ENCODE measurements at regions not wholly inside any gene's neighbourhood (a gene's known extent, or its start where the extent isn't known, plus 50 kb on each side); places are given as distances from the start of the nearest gene placed in this dataset.

- H3K9ac ChIP-seq (ENCODE audit: insufficient read depth, low read length) = no peak overlapping the region
- TF ChIP-seq CTCF (conservative IDR thresholded peaks at IDR 0.05 in 1 of 2, IDR thresholded peaks at IDR 0.05 in 1 of 2; ENCODE audit: low read depth in 1 of 2, low read length in 2 of 2) = no peak
- H2AFZ ChIP-seq (ENCODE audit: low read length) = no peak overlapping the region
- H3K27ac ChIP-seq (ENCODE audit: insufficient read depth, low read length) = no peak overlapping the region
- H3K36me3 ChIP-seq (ENCODE audit: control insufficient read depth, insufficient read depth, low read length) = no peaks in the 10 kb centered on the region
- H3K79me2 ChIP-seq (ENCODE audit: control insufficient read depth, insufficient read depth, low read length) = no peaks in the 10 kb centered on the region
- no peak overlapping the region for H3K4me3 ChIP-seq (replicated peaks in 1 of 4; ENCODE audit: control extremely low read depth in 1 of 4, insufficient read depth in 1 of 4, low read depth in 3 of 4, low read length in 4 of 4)
- H3K4me1 ChIP-seq (ENCODE audit: control insufficient read depth, extremely low read depth, insufficient read depth, low read length) = no peaks in the 10 kb centered on the region
- no peaks in the 10 kb centered on the region for H3K27me3 ChIP-seq (ENCODE audit: control insufficient read depth, insufficient read depth, low read length)
- H3K9me3 ChIP-seq (ENCODE audit: control insufficient read depth, insufficient read depth, low read depth, low read length) = no peaks in the 10 kb centered on the region
- no peak for DNase-seq (ENCODE audit: low read depth in 2 of 2)
- no peak overlapping the region for H3K4me2 ChIP-seq (ENCODE audit: extremely low read depth, insufficient read depth, low read length)
- H4K20me1 ChIP-seq (ENCODE audit: control insufficient read depth, extremely low read depth, insufficient read depth, low read length) = no peaks in the 10 kb centered on the region
These were observed 269.7 kb upstream of the SORCS1 start for GRCh38 chr10:107434201-107434600.

- Histone ChIP-seq H2AFZ (ENCODE audit: low read length) (no peak overlapping the region), H3K9ac (ENCODE audit: insufficient read depth, low read length) (no peak overlapping the region), H4K20me1 (ENCODE audit: control insufficient read depth, extremely low read depth, insufficient read depth, low read length) (no peaks in the 10 kb centered on the region), H3K4me1 (ENCODE audit: control insufficient read depth, extremely low read depth, insufficient read depth, low read length) (no peaks in the 10 kb centered on the region), H3K27me3 (ENCODE audit: control insufficient read depth, insufficient read depth, low read length) (no peaks in the 10 kb centered on the region), H3K36me3 (ENCODE audit: control insufficient read depth, insufficient read depth, low read length) (no peaks in the 10 kb centered on the region), H3K4me3 (replicated peaks in 1 of 4; ENCODE audit: control extremely low read depth in 1 of 4, insufficient read depth in 1 of 4, low read depth in 3 of 4, low read length in 4 of 4) (no peak overlapping the region), H3K9me3 (ENCODE audit: control insufficient read depth, insufficient read depth, low read depth, low read length) (no peaks in the 10 kb centered on the region), H3K27ac (ENCODE audit: insufficient read depth, low read length) (no peak overlapping the region), H3K4me2 (ENCODE audit: extremely low read depth, insufficient read depth, low read length) (no peak overlapping the region), H3K79me2 (ENCODE audit: control insufficient read depth, insufficient read depth, low read length) (no peaks in the 10 kb centered on the region)
- DNase-seq (ENCODE audit: low read depth in 2 of 2) = no peak
- no peak for TF ChIP-seq EZH2 (IDR thresholded peaks at IDR 0.05; ENCODE audit: low read length, missing control alignments)
- no peak for TF ChIP-seq CTCF (conservative IDR thresholded peaks at IDR 0.05 in 1 of 2, IDR thresholded peaks at IDR 0.05 in 1 of 2; ENCODE audit: low read depth in 1 of 2, low read length in 2 of 2)
These were observed 269.1 kb upstream of the SORCS1 start for GRCh38 chr10:107433605-107434004.

- no peaks in the 10 kb centered on the region for H4K20me1 ChIP-seq (ENCODE audit: control insufficient read depth, extremely low read depth, insufficient read depth, low read length)
- no peak overlapping the region for H3K4me3 ChIP-seq (replicated peaks in 1 of 4; ENCODE audit: control extremely low read depth in 1 of 4, insufficient read depth in 1 of 4, low read depth in 3 of 4, low read length in 4 of 4)
- H3K36me3 ChIP-seq (ENCODE audit: control insufficient read depth, insufficient read depth, low read length) = no peaks in the 10 kb centered on the region
- no peaks in the 10 kb centered on the region for H3K4me1 ChIP-seq (ENCODE audit: control insufficient read depth, extremely low read depth, insufficient read depth, low read length)
- H3K27me3 ChIP-seq (ENCODE audit: control insufficient read depth, insufficient read depth, low read length) = no peaks in the 10 kb centered on the region
- no peak overlapping the region for H3K27ac ChIP-seq (ENCODE audit: insufficient read depth, low read length)
- H2AFZ ChIP-seq (ENCODE audit: low read length) = no peak overlapping the region
- H3K4me2 ChIP-seq (ENCODE audit: extremely low read depth, insufficient read depth, low read length) = no peak overlapping the region
- TF ChIP-seq EZH2 (IDR thresholded peaks at IDR 0.05; ENCODE audit: low read length, missing control alignments) (no peak), CTCF (conservative IDR thresholded peaks at IDR 0.05 in 1 of 2, IDR thresholded peaks at IDR 0.05 in 1 of 2; ENCODE audit: low read depth in 1 of 2, low read length in 2 of 2) (no peak)
- no peak overlapping the region for H3K9ac ChIP-seq (ENCODE audit: insufficient read depth, low read length)
- no peaks in the 10 kb centered on the region for H3K9me3 ChIP-seq (ENCODE audit: control insufficient read depth, insufficient read depth, low read depth, low read length)
- no peaks in the 10 kb centered on the region for H3K79me2 ChIP-seq (ENCODE audit: control insufficient read depth, insufficient read depth, low read length)
- DNase-seq (ENCODE audit: low read depth in 2 of 2) = no peak
These were observed 265.9 kb upstream of the SORCS1 start for GRCh38 chr10:107430446-107430845.

Data from fibroblast of lung (primary cell).